Right cardiac atrium (tissue), 5 donors: ENCODE measurements at regions not wholly inside any gene's neighbourhood (a gene's known extent, or its start where the extent isn't known, plus 50 kb on each side); places are given as distances from the start of the nearest gene placed in this dataset.

Source experiments
- ATAC-seq, 2 donors: fragments of 200-7000 bp; cut with Tn5 transposase; one replicate each; pipeline versions ENCODE4 v1.8.0 to v1.9.1; 2020; ENCODE audit warnings: moderate library complexity in 2 of 2, mild to moderate bottlenecking in 1 of 2
- DNase-seq, 3 donors: peaks; one replicate each; pipeline ENCODE4 v3.0.0-alpha.2; 2020
- H3K27ac ChIP-seq: one replicate; pipeline ENCODE4 v1.5.1; 2013; ENCODE audit warnings: mild to moderate bottlenecking, low read length, control low read depth, moderate library complexity
- H3K27me3 ChIP-seq: one replicate; pipeline ENCODE4 v1.6.1; 2013; ENCODE audit not compliant: control insufficient read depth, insufficient read depth
- H3K4me1 ChIP-seq: one replicate; pipeline ENCODE4 v1.6.1; 2013; ENCODE audit warnings: low read length; ENCODE audit not compliant: control insufficient read depth, insufficient read depth
- H3K4me3 ChIP-seq: one replicate; pipeline ENCODE4 v1.5.1; 2013; ENCODE audit warnings: low read length, control low read depth
- H3K9me3 ChIP-seq: one replicate; pipeline ENCODE4 v1.6.1; 2013; ENCODE audit warnings: low read length; ENCODE audit not compliant: control insufficient read depth
- WGBS: extraction: QIAGEN DNeasy Blood & Tissue Kit; methylation state at CpG from one replicate; pipeline ENCODE4 v1.1.7; 2013; 5-methylcytosine and 5-hydroxymethylcytosine counted together
- intact Hi-C, 4 donors: fragments of 100-400 bp; cut with DNase I; formaldehyde crosslinking; loops; one replicate each; pipeline versions ENCODE4 v1.11.0 to v1.14.0; 2022 to 2023
- donor health status: healthy with polysubstance abuse.
- donor health status: DM: no; HTN: yes; CAD: no.
- donor health status: DM: no; HTN: no; CAD: no.
- donor health status: DM: no; HTN: yes; CAD: no; lungs with severe emphysema.
- donor health status: DM: yes; HTN: yes; CAD: no.

DNA sequence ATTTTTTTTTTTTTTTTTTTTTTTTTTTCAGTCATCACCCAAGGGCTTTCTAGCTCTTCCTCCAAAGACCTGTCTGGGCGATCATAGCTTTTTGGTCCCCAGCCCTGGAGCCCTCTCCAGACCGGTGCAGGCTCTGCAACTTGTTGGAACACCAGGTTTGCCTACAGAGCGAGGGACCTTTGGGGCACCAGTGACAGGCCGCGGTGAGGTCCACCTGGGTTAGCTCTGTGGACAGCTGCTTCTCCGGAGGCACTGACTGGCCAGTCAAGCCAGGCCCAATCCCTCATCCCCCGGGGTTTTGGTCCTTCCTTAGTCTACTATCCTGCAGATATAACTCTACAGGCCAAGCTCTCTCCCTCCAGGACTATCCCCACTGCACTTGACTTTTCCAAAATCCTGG, 86.8 kb upstream of the SMNDC1 start:
- ATAC-seq = no peak
- no peak overlapping the region for H3K27ac ChIP-seq
- peaks cover 1% of the 10 kb centered on the region for H3K4me1 ChIP-seq
- intact Hi-C loops = no loop called here
- DNase-seq = no peak
- H3K27me3 ChIP-seq = no peaks in the 10 kb centered on the region
- 96% methylated on average over 7 of the region's 7 CpGs for WGBS
- H3K4me3 ChIP-seq = no peak overlapping the region
- no peaks in the 10 kb centered on the region for H3K9me3 ChIP-seq

GRCh38 chr10:110392121-110392520, 87.4 kb upstream of the SMNDC1 start:
- no peak overlapping the region for H3K27ac ChIP-seq
- peaks cover 1% of the 10 kb centered on the region for H3K4me1 ChIP-seq
- H3K4me3 ChIP-seq = no peak overlapping the region
- no peak for ATAC-seq
- intact Hi-C loops = no loop called here
- H3K27me3 ChIP-seq = no peaks in the 10 kb centered on the region
- 62% methylated on average over 7 of the region's 7 CpGs for WGBS
- H3K9me3 ChIP-seq = no peaks in the 10 kb centered on the region
- no peak for DNase-seq

- peak; percentile 32 to 56 for ATAC-seq
- no peak overlapping the region for H3K27ac ChIP-seq
- WGBS = 57% methylated on average over 19 of the region's 19 CpGs
- DNase-seq = peak in 2 of 3 donors; percentile 46 to 64
- no peak overlapping the region for H3K4me3 ChIP-seq
- H3K9me3 ChIP-seq = no peaks in the 10 kb centered on the region
- peaks cover 1% of the 10 kb centered on the region for H3K4me1 ChIP-seq
- intact Hi-C loops = no loop called here
- H3K27me3 ChIP-seq = no peaks in the 10 kb centered on the region
These were observed 88.4 kb upstream of the SMNDC1 start for GRCh38 chr10:110392868-110393740.

- DNase-seq (no peak), ATAC-seq (no peak)
- Histone ChIP-seq H3K4me1 (peaks cover 5% of the 10 kb centered on the region), H3K4me3 (no peak overlapping the region), H3K27ac (no peak overlapping the region), H3K27me3 (no peaks in the 10 kb centered on the region), H3K9me3 (no peaks in the 10 kb centered on the region)
- WGBS = 92% methylated on average over 6 of the region's 6 CpGs
- intact Hi-C loops = no loop called here
These were observed 89.1 kb upstream of the SMNDC1 start for GRCh38 chr10:110393866-110394265.

- DNase-seq (no peak), ATAC-seq (no peak)
- Histone ChIP-seq H3K4me1 (peaks cover 8% of the 10 kb centered on the region), H3K27me3 (no peaks in the 10 kb centered on the region), H3K27ac (no peak overlapping the region), H3K9me3 (no peaks in the 10 kb centered on the region), H3K4me3 (no peak overlapping the region)
- intact Hi-C loops = no loop called here
- 94% methylated on average over 8 of the region's 8 CpGs for WGBS
These were observed 89.6 kb upstream of the SMNDC1 start for GRCh38 chr10:110394296-110394695.

DNA sequence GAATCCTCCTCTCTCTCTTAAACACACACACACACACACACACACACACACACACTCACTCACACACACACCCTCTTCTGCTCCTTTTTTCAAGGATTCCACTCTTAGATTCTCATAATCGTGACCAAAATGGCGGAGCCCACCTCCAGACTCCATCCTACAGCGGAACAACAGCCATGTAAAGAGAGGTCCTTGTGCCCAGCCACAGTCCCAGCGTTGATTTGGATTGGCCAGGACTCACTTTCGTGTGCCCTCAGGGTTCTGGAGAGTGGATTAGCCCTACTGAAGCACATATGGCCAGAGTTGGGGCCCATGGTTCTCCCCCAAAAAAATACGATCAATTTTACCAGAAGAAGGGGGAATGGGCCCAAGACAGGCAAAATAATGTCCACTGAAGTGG, 90.2 kb upstream of the SMNDC1 start:
- intact Hi-C loops = no loop called here
- ATAC-seq = no peak
- H3K4me1 ChIP-seq = peaks cover 9% of the 10 kb centered on the region
- no peaks in the 10 kb centered on the region for H3K9me3 ChIP-seq
- WGBS = 97% methylated on average over 6 of the region's 6 CpGs
- no peak for DNase-seq
- no peak overlapping the region for H3K27ac ChIP-seq
- no peaks in the 10 kb centered on the region for H3K27me3 ChIP-seq
- no peak overlapping the region for H3K4me3 ChIP-seq

GRCh38 chr10:110395350-110396283, 90.9 kb upstream of the SMNDC1 start:
- Histone ChIP-seq H3K27ac (no peak overlapping the region), H3K4me1 (peaks cover 13% of the 10 kb centered on the region), H3K4me3 (no peak overlapping the region), H3K9me3 (no peaks in the 10 kb centered on the region), H3K27me3 (no peaks in the 10 kb centered on the region)
- WGBS = 51% methylated on average over 11 of the region's 11 CpGs
- peak in 1 of 3 donors; percentile 48 for DNase-seq
- ATAC-seq = peak; percentile 75 to 82
- intact Hi-C loops = no loop called here

GRCh38 chr10:110396284-110396651, 91.5 kb upstream of the SMNDC1 start:
- no peaks in the 10 kb centered on the region for H3K9me3 ChIP-seq
- peaks cover 13% of the 10 kb centered on the region for H3K4me1 ChIP-seq
- H3K27ac ChIP-seq = no peak overlapping the region
- intact Hi-C loops = no loop called here
- no peak overlapping the region for H3K4me3 ChIP-seq
- WGBS = 98% methylated on average over 1 of the region's 1 CpG
- H3K27me3 ChIP-seq = no peaks in the 10 kb centered on the region
- DNase-seq (no peak), ATAC-seq (no peak)

DNA sequence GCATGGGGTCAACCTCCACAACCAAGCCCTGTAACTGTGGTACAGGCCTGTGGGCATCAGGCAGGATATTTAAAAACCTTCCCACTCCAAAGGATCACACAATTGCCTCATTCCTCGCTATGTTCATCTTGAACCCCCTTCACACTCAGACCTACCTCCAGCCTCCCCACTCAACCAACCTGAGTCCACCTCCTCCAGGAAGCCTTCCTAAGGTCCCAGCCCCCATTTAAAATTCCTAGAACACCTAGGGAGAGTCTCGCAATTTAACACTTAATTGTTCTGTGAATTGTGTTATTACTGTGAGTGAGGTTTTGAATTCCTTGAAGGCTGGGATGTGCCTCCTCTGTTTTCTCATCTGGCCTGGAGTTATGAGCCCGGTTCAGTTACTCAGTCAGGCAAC, 93.1 kb upstream of the SMNDC1 start:
- ATAC-seq = no peak
- intact Hi-C loops = no loop called here
- no peak overlapping the region for H3K4me3 ChIP-seq
- no peaks in the 10 kb centered on the region for H3K9me3 ChIP-seq
- no peak overlapping the region for H3K27ac ChIP-seq
- DNase-seq = no peak
- no peaks in the 10 kb centered on the region for H3K27me3 ChIP-seq
- 88% methylated on average over 3 of the region's 3 CpGs for WGBS
- H3K4me1 ChIP-seq = peaks cover 11% of the 10 kb centered on the region

DNA sequence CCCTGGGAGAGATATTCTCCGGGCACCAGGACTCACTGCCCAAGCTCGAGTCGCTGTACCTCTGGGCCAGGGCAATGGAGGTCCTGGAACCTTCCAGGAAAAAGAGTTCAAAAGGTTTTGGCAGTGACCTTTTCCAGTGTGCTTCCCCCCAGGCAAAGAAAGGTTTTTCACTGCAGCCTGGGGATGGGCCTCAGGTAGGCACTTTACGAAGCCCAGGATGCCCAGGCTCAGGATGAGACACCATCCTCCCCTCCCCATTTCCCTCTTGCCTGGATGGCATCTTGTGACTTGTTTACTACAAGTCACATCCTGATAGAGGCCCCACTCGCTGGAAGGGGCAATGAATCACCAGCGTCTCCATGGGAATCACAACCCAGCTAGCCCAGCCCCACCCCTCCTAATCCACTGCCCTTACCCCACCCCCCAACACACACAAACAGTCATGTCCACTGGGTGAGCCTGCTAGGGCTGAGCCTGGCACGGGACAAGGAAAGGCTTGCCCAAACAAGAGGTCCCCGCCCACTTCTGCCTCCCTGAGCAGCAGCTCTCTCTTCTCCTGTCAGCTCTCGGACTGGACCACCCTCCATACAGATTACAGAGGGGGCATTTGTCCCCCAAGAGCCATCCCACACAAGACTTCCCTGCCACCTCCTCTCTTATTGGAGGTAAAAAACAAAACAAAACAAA, 93.8 kb upstream of the SMNDC1 start:
- Histone ChIP-seq H3K4me1 (peaks cover 11% of the 10 kb centered on the region), H3K4me3 (no peak overlapping the region), H3K9me3 (no peaks in the 10 kb centered on the region), H3K27me3 (no peaks in the 10 kb centered on the region), H3K27ac (no peak overlapping the region)
- ATAC-seq (peak; percentile 69 to 87), DNase-seq (peak; percentile 66 to 78 (median 68))
- 52% methylated on average over 9 of the region's 9 CpGs for WGBS
- intact Hi-C loops = no loop called here
